GM20431 (cell line): ENCODE measurements at regions not wholly inside any gene's neighbourhood (a gene's known extent, or its start where the extent isn't known, plus 50 kb on each side); places are given as distances from the start of the nearest gene placed in this dataset.

Experiments used
- in situ Hi-C: fragments of 300-500 bp; cut with MseI, MboI; formaldehyde crosslinking; loops from one replicate; pipeline ENCODE4 v1.15.0; 2020; ENCODE audit warnings: low sequenced_read_pairs; ENCODE audit not compliant: unreplicated experiment

- in situ Hi-C loops, result no loop called here
Measured at GRCh38 chr12:105729926-105730325, 399.4 kb downstream of the C12orf75 start.

GRCh38 chr12:105733579-105733978, 403.1 kb downstream of the C12orf75 start:
- in situ Hi-C loops, result no loop called here

GRCh38 chr12:105736498-105736897, 402.3 kb downstream of the NUAK1 start:
- in situ Hi-C loops, result no loop called here

GRCh38 chr12:105738051-105738450, 400.7 kb downstream of the NUAK1 start:
- in situ Hi-C loops, result no loop called here

- in situ Hi-C loops, result no loop called here
Measured at GRCh38 chr12:105740369-105740768, 398.4 kb downstream of the NUAK1 start.

GRCh38 chr12:105740970-105741725, 397.6 kb downstream of the NUAK1 start:
- in situ Hi-C loops, result no loop called here

GRCh38 chr12:105741786-105742566, 396.8 kb downstream of the NUAK1 start:
- in situ Hi-C loops, result no loop called here

GRCh38 chr12:105742567-105742874, 396.2 kb downstream of the NUAK1 start:
- in situ Hi-C loops, result no loop called here

GRCh38 chr12:105744371-105745058, 394.2 kb downstream of the NUAK1 start:
- in situ Hi-C loops, result no loop called here

- in situ Hi-C loops, result no loop called here
Measured at GRCh38 chr12:105745811-105746210, 392.9 kb downstream of the NUAK1 start.

- in situ Hi-C loops, result no loop called here
Measured at GRCh38 chr12:105748806-105749600, 389.8 kb downstream of the NUAK1 start.

- in situ Hi-C loops, result no loop called here
Measured at GRCh38 chr12:105750096-105750495, 388.7 kb downstream of the NUAK1 start.

- in situ Hi-C loops, result no loop called here
Measured at GRCh38 chr12:105754313-105754712, 384.4 kb downstream of the NUAK1 start.

- in situ Hi-C loops, result no loop called here
Measured at GRCh38 chr12:105756961-105757360, 381.8 kb downstream of the NUAK1 start.

- in situ Hi-C loops, result no loop called here
Measured at GRCh38 chr12:105759149-105759548, 379.6 kb downstream of the NUAK1 start.

GRCh38 chr12:105761075-105761474, 377.7 kb downstream of the NUAK1 start:
- in situ Hi-C loops, result no loop called here

- in situ Hi-C loops, result no loop called here
Measured at GRCh38 chr12:105764216-105764835, 374.4 kb downstream of the NUAK1 start.

- in situ Hi-C loops, result no loop called here
Measured at GRCh38 chr12:105765053-105766014, 373.4 kb downstream of the NUAK1 start.

GRCh38 chr12:105766029-105766428, 372.7 kb downstream of the NUAK1 start:
- in situ Hi-C loops, result no loop called here
